Mesenchymal stem cell (in vitro differentiated cells and primary cell): ENCODE measurements at regions not wholly inside any gene's neighbourhood (a gene's known extent, or its start where the extent isn't known, plus 50 kb on each side); places are given as distances from the start of the nearest gene placed in this dataset.

Experiments used
- DNase-seq: peaks from one replicate; pipeline ENCODE4 v3.0.0-alpha.2; 2013
- H2AFZ ChIP-seq: one replicate; pipeline ENCODE4 v1.6.1; 2013; ENCODE audit warnings: low read depth, mild to moderate bottlenecking, control low read depth, inconsistent platforms, low read length, moderate library complexity
- H2AK5ac ChIP-seq: 2 replicates; pipeline ENCODE4 v1.6.1; 2013; ENCODE audit warnings: low read length, moderate library complexity, mild to moderate bottlenecking, inconsistent platforms; ENCODE audit not compliant: severe bottlenecking
- H2BK120ac ChIP-seq: one replicate; pipeline ENCODE4 v1.6.1; 2013; ENCODE audit warnings: low read depth, mild to moderate bottlenecking, inconsistent platforms, low read length, moderate library complexity
- H2BK12ac ChIP-seq, 2 experiments: one replicate each; pipeline ENCODE4 v1.6.1; 2013; ENCODE audit warnings: inconsistent platforms in 2 of 2, low read length in 2 of 2, mild to moderate bottlenecking in 2 of 2, moderate library complexity in 2 of 2, control low read depth in 1 of 2
- H2BK15ac ChIP-seq: one replicate; pipeline ENCODE4 v1.6.1; 2013; ENCODE audit warnings: mild to moderate bottlenecking, low read depth, inconsistent platforms; ENCODE audit not compliant: poor library complexity, severe bottlenecking
- H2BK5ac ChIP-seq: 2 replicates; pipeline ENCODE4 v1.6.1; 2013; ENCODE audit warnings: low read depth, mild to moderate bottlenecking, low read length, control low read depth, inconsistent platforms; ENCODE audit not compliant: poor library complexity, severe bottlenecking
- H3K14ac ChIP-seq, 2 experiments: one replicate each; pipeline ENCODE4 v1.6.1; 2013; ENCODE audit warnings: inconsistent platforms in 2 of 2, low read length in 2 of 2, control low read depth in 1 of 2, mild to moderate bottlenecking in 1 of 2, moderate library complexity in 1 of 2
- H3K18ac ChIP-seq, 2 experiments: one replicate each; pipeline ENCODE4 v1.6.1; 2013; ENCODE audit warnings: inconsistent platforms in 2 of 2, low read length in 2 of 2, control low read depth in 1 of 2, low read depth in 1 of 2, mild to moderate bottlenecking in 1 of 2
- H3K23ac ChIP-seq, 2 experiments: one replicate each; pipeline ENCODE4 v1.6.1; 2013; ENCODE audit warnings: inconsistent platforms in 2 of 2, low read length in 2 of 2, mild to moderate bottlenecking in 2 of 2, moderate library complexity in 2 of 2, control low read depth in 1 of 2
- H3K27ac ChIP-seq: 2 replicates; pipeline ENCODE4 v1.5.1; 2013; ENCODE audit warnings: mild to moderate bottlenecking, moderate library complexity, low read length, control low read depth, inconsistent platforms; ENCODE audit not compliant: poor library complexity, severe bottlenecking
- H3K27me3 ChIP-seq, 2 experiments: 2 replicates each; pipeline versions ENCODE4 v1.6.1 to v1.7.0; 2013; ENCODE audit warnings: low read length in 2 of 2, mild to moderate bottlenecking in 2 of 2, moderate library complexity in 2 of 2, control low read depth in 1 of 2, inconsistent platforms in 1 of 2; ENCODE audit not compliant: control insufficient read depth in 1 of 2, insufficient read depth in 1 of 2
- H3K36me3 ChIP-seq, 2 experiments: 2 replicates each; pipeline versions ENCODE4 v1.6.1 to v1.7.0; 2013; ENCODE audit warnings: low read length in 2 of 2, control low read depth in 1 of 2, inconsistent platforms in 1 of 2, low read depth in 1 of 2, mild to moderate bottlenecking in 1 of 2; ENCODE audit not compliant: insufficient read depth in 2 of 2, control insufficient read depth in 1 of 2
- H3K4ac ChIP-seq, 2 experiments: one replicate each; pipeline ENCODE4 v1.6.1; 2013; ENCODE audit warnings: inconsistent platforms in 2 of 2, low read length in 2 of 2, mild to moderate bottlenecking in 2 of 2, moderate library complexity in 2 of 2, control low read depth in 1 of 2, low read depth in 1 of 2
- H3K4me1 ChIP-seq: 2 replicates; pipeline ENCODE4 v1.6.1; 2013; ENCODE audit warnings: low read depth, low read length, control low read depth; ENCODE audit not compliant: control insufficient read depth, insufficient read depth
- H3K4me2 ChIP-seq: 2 replicates; pipeline ENCODE4 v1.6.1; 2013; ENCODE audit warnings: low read length, mild to moderate bottlenecking, inconsistent platforms; ENCODE audit not compliant: poor library complexity, severe bottlenecking
- H3K4me3 ChIP-seq, 2 experiments: 2 replicates each; pipeline versions ENCODE4 v1.5.1 to v1.7.0; 2013; ENCODE audit warnings: low read length in 2 of 2, mild to moderate bottlenecking in 2 of 2, control low read depth in 1 of 2, low read depth in 1 of 2; ENCODE audit not compliant: insufficient read depth in 1 of 2
- H3K79me1 ChIP-seq: replicated peaks from 2 replicates; pipeline ENCODE4 v1.6.1; 2013; ENCODE audit warnings: mild to moderate bottlenecking, control low read depth, low read length, inconsistent platforms; ENCODE audit not compliant: poor library complexity, severe bottlenecking
- H3K9ac ChIP-seq: 2 replicates; pipeline ENCODE4 v1.7.0; 2013; ENCODE audit warnings: mild to moderate bottlenecking, low read length, moderate library complexity
- H3K9me3 ChIP-seq: 2 replicates; pipeline ENCODE4 v1.7.0; 2013; ENCODE audit warnings: mild to moderate bottlenecking, low read length; ENCODE audit not compliant: control insufficient read depth
- H4K8ac ChIP-seq: one replicate; pipeline ENCODE4 v1.6.1; 2013; ENCODE audit warnings: inconsistent platforms, mild to moderate bottlenecking, low read length, moderate library complexity
- H4K91ac ChIP-seq: one replicate; pipeline ENCODE4 v1.6.1; 2013; ENCODE audit warnings: mild to moderate bottlenecking, low read length, inconsistent platforms
- WGBS: methylation state at CpG from one replicate; pipeline ENCODE4 v1.1.7; 2013; ENCODE audit warnings: mixed read lengths; 5-methylcytosine and 5-hydroxymethylcytosine counted together

DNA sequence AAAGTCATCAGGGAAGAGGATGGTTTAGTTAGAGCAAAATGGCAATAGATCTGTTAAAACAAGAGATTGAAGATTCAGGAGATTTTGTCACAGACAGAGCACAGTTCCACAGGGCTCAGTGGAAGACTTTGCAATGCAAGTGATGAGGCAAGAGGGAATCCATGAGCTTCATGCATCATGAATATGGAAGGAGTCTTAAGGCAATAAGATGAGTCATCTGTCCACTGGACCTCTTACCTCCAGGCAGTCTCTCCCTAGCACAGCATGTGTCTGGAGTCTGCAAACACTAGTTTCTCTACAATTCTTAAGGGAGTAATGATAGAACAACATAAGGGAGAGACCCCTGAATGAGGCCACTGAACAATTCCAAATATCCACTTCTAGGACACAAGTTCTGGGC, 245.7 kb downstream of the NXPE2 start:
- no peak overlapping the region for H4K8ac ChIP-seq
- no peak overlapping the region for H3K18ac ChIP-seq
- no peaks in the 10 kb centered on the region for H3K36me3 ChIP-seq
- no peak overlapping the region for H2AK5ac ChIP-seq
- no peak overlapping the region for H2BK15ac ChIP-seq
- no peak overlapping the region for H2BK5ac ChIP-seq
- no peak overlapping the region for H2BK120ac ChIP-seq
- DNase-seq: no peak
- H3K4ac ChIP-seq: no peak overlapping the region
- H3K4me2 ChIP-seq: no peak overlapping the region
- H3K4me3 ChIP-seq: no peak overlapping the region
- H3K9me3 ChIP-seq: no peaks in the 10 kb centered on the region
- H4K91ac ChIP-seq: no peak overlapping the region
- H2AFZ ChIP-seq: no peak overlapping the region
- H3K14ac ChIP-seq: no peak overlapping the region
- no peaks in the 10 kb centered on the region for H3K27me3 ChIP-seq
- H2BK12ac ChIP-seq: no peak overlapping the region
- H3K27ac ChIP-seq: no peak overlapping the region
- no peak overlapping the region for H3K9ac ChIP-seq
- no peaks in the 10 kb centered on the region for H3K4me1 ChIP-seq
- no peaks in the 10 kb centered on the region for H3K79me1 ChIP-seq
- H3K23ac ChIP-seq: no peak overlapping the region

DNA sequence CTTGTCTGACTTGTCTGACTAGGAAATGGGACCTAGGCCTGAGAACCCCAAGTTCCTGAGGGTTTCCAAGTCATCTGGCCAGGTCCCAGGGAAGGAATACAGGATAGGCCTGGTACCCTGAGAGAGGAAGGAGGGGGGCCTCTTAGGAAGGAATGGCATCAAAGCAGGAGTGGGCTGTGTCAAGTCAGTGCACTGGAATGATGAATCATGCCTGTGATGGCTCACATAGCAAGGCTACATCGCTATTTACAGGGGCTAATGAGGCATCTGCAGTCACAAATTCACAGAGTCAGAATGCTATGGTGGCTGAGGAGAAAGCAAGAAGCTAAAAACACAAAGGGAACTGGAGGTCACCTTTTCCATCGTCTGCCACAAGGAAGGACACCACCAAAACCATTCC, 247.3 kb downstream of the NXPE2 start:
- no peak overlapping the region for H4K91ac ChIP-seq
- no peak overlapping the region for H2BK12ac ChIP-seq
- H2AK5ac ChIP-seq: no peak overlapping the region
- no peak overlapping the region for H3K27ac ChIP-seq
- no peak overlapping the region for H3K14ac ChIP-seq
- no peak for DNase-seq
- no peaks in the 10 kb centered on the region for H3K27me3 ChIP-seq
- H3K9me3 ChIP-seq: no peaks in the 10 kb centered on the region
- no peaks in the 10 kb centered on the region for H3K4me1 ChIP-seq
- H3K18ac ChIP-seq: no peak overlapping the region
- H2BK15ac ChIP-seq: no peak overlapping the region
- no peak overlapping the region for H3K9ac ChIP-seq
- no peak overlapping the region for H2BK5ac ChIP-seq
- H2AFZ ChIP-seq: no peak overlapping the region
- 47% methylated on average over 2 of the region's 2 CpGs for WGBS
- no peak overlapping the region for H3K4ac ChIP-seq
- no peak overlapping the region for H3K4me3 ChIP-seq
- no peaks in the 10 kb centered on the region for H3K79me1 ChIP-seq
- H4K8ac ChIP-seq: no peak overlapping the region
- H2BK120ac ChIP-seq: no peak overlapping the region
- no peak overlapping the region for H3K23ac ChIP-seq
- no peak overlapping the region for H3K4me2 ChIP-seq
- no peaks in the 10 kb centered on the region for H3K36me3 ChIP-seq

DNA sequence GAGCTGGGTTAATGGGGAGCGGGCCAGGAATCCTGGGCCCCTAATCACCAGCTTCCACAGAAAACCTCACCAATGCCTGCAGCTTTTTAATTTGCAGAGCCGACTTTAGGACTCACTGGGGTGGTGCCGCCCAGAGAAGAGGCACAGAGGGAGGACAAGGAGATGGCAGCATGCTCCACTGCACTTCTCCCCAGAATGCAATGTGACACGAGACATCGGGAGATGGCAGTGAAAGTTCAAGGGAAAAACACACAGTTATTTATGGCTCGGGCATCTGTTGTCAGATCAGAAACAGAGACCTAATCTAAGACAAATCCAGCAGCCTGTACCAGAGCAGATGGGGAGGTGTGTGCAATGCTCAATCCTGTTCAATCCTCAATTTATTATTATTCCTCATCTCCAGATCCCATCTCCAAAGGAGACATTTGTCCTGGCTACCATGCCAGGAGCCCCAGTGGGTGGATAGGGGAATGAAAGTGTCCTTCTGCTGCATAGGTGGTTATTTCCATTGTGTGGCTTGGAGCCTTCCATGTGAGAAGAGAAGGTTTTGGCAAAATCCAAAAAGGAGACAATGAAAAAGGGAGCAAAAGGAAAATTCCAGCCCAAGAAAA, 250.0 kb downstream of the NXPE2 start:
- Histone ChIP-seq H3K27me3 (no peaks in the 10 kb centered on the region), H3K9me3 (peaks cover 5% of the 10 kb centered on the region), H3K27ac (no peak overlapping the region), H2BK12ac (no peak overlapping the region), H3K18ac (no peak overlapping the region), H3K4ac (no peak overlapping the region), H4K91ac (no peak overlapping the region), H3K23ac (no peak overlapping the region), H2AK5ac (no peak overlapping the region), H3K79me1 (no peaks in the 10 kb centered on the region), H3K9ac (no peak overlapping the region), H3K4me1 (no peaks in the 10 kb centered on the region), H4K8ac (no peak overlapping the region), H2AFZ (no peak overlapping the region), H2BK15ac (no peak overlapping the region), H2BK120ac (no peak overlapping the region), H3K36me3 (no peaks in the 10 kb centered on the region), H3K4me2 (no peak overlapping the region), H2BK5ac (no peak overlapping the region), H3K4me3 (no peak overlapping the region), H3K14ac (no peak overlapping the region)
- DNase-seq: no peak
- WGBS: 86% methylated on average over 6 of the region's 6 CpGs

DNA sequence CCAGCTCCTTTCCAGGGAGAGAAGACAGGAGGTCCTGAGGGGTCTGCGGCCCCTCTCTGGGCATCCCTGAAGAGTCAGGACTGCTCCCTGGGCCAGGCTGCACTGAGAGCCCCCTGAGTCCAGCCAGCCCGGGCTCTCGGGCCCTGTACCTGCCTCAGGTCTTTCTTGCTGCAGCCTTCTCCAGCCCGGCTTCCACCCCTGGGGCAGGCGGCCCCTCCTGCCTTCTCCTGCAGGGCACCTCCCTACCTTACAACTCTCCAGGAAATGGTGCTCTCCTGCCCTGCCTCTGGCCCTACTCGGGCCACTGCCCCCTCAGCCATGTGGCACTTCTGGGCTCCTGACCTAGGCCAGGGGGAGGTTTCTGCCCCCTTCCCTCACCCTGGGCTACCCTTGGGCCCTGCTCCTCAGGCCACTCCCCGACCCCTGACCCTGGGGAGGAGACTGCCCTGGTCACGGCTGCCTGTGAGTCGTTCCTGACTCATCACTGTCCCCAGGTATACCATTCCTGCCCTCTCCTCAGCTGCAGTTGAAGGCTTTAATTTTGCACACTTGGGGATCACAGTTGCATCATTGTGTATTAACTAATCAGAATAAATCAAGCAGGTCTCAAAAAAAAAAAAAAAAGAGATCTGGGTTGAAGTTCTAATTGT, 251.1 kb downstream of the NXPE2 start:
- Histone ChIP-seq H4K91ac (no peak overlapping the region), H3K14ac (no peak overlapping the region), H3K9me3 (peaks cover 7% of the 10 kb centered on the region), H3K36me3 (no peaks in the 10 kb centered on the region), H2AFZ (no peak overlapping the region), H2BK120ac (no peak overlapping the region), H3K4ac (no peak overlapping the region), H2BK5ac (no peak overlapping the region), H2AK5ac (no peak overlapping the region), H3K4me2 (no peak overlapping the region), H3K23ac (no peak overlapping the region), H3K9ac (no peak overlapping the region), H3K18ac (no peak overlapping the region), H3K4me3 (no peak overlapping the region), H2BK15ac (no peak overlapping the region), H3K27ac (no peak overlapping the region), H3K79me1 (no peaks in the 10 kb centered on the region), H2BK12ac (no peak overlapping the region), H4K8ac (no peak overlapping the region), H3K27me3 (no peaks in the 10 kb centered on the region), H3K4me1 (no peaks in the 10 kb centered on the region)
- no peak for DNase-seq
- WGBS: 63% methylated on average over 9 of the region's 9 CpGs
